Ascending aorta (tissue), 2 donors: ENCODE measurements at regions not wholly inside any gene's neighbourhood (a gene's known extent, or its start where the extent isn't known, plus 50 kb on each side); places are given as distances from the start of the nearest gene placed in this dataset.

Experiments used
- DNase-seq, 2 donors: peaks; one replicate each; pipeline ENCODE4 v3.0.0-alpha.2; 2019; ENCODE audit warnings: low spot score in 2 of 2
- H3K27ac ChIP-seq, 2 donors: fragments of 200-600 bp; sonication (generic); one replicate each; pipeline ENCODE4 v1.5.1; 2016 to 2017; ENCODE audit warnings: mild to moderate bottlenecking in 1 of 2
- H3K27me3 ChIP-seq: fragments of 200-600 bp; sonication (generic); one replicate; pipeline ENCODE4 v1.5.1; 2017
- H3K36me3 ChIP-seq, 2 donors: fragments of 200-600 bp; sonication (generic); one replicate each; pipeline ENCODE4 v1.5.1; 2016
- H3K4me1 ChIP-seq, 2 donors: fragments of 200-600 bp; sonication (generic); one replicate each; pipeline ENCODE4 v1.5.1; 2016 to 2017; ENCODE audit warnings: mild to moderate bottlenecking in 1 of 2
- H3K4me3 ChIP-seq, 2 donors: fragments of 200-600 bp; sonication (generic); one replicate each; pipeline ENCODE4 v1.5.1; 2016 to 2017; ENCODE audit warnings: mild to moderate bottlenecking in 1 of 2
- H3K9me3 ChIP-seq, 2 donors: fragments of 200-600 bp; sonication (generic); one replicate each; pipeline ENCODE4 v1.5.1; 2016
- CTCF ChIP-seq, 3 experiments: fragments of 200-600 bp in 2 of 3; fragments of 450-650 bp in 1 of 3; sonication (generic) in 2 of 3; IDR thresholded peaks; one replicate each; pipeline ENCODE4 v1.5.1; 2016 to 2019; ENCODE audit warnings: antibody characterized with exemption in 3 of 3, mild to moderate bottlenecking in 1 of 3, moderate library complexity in 1 of 3
- intact Hi-C: fragments of 100-400 bp; cut with DNase I; formaldehyde crosslinking; loops from one replicate; pipeline ENCODE4 v1.15.1; 2023

GRCh38 chr12:113601656-113602263 is 130.1 kb upstream of the LHX5 start:
- H3K27me3 ChIP-seq, result no peaks in the 10 kb centered on the region
- H3K4me1 ChIP-seq, result no peaks in the 10 kb centered on the region
- intact Hi-C loops, result no loop called here
- no peak overlapping the region for H3K4me3 ChIP-seq
- no peaks in the 10 kb centered on the region for H3K36me3 ChIP-seq
- TF ChIP-seq CTCF (IDR thresholded peaks at IDR 0.05), result no peak
- no peak overlapping the region for H3K27ac ChIP-seq
- no peak for DNase-seq
- H3K9me3 ChIP-seq, result no peaks in the 10 kb centered on the region

GRCh38 chr12:113598815-113599406 is 127.2 kb upstream of the LHX5 start:
- intact Hi-C loops, result no loop called here
- no peaks in the 10 kb centered on the region for H3K4me1 ChIP-seq

GRCh38 chr12:113594967-113595366 is 123.3 kb upstream of the LHX5 start:
- Histone ChIP-seq H3K36me3 (no peaks in the 10 kb centered on the region), H3K9me3 (no peaks in the 10 kb centered on the region), H3K4me1 (no peaks in the 10 kb centered on the region), H3K27ac (no peak overlapping the region), H3K27me3 (no peaks in the 10 kb centered on the region), H3K4me3 (no peak overlapping the region)
- intact Hi-C loops, result no loop called here
- DNase-seq, result no peak
- TF ChIP-seq CTCF (IDR thresholded peaks at IDR 0.05), result no peak

More at GRCh38 chr12:113598815-113599406, 127.2 kb upstream of the LHX5 start:
- no peaks in the 10 kb centered on the region for H3K36me3 ChIP-seq
- DNase-seq, result no peak
- no peak overlapping the region for H3K27ac ChIP-seq
- TF ChIP-seq CTCF (IDR thresholded peaks at IDR 0.05), result no peak
- H3K4me3 ChIP-seq, result no peak overlapping the region
- no peaks in the 10 kb centered on the region for H3K27me3 ChIP-seq
- no peaks in the 10 kb centered on the region for H3K9me3 ChIP-seq

- Histone ChIP-seq H3K36me3 (no peaks in the 10 kb centered on the region), H3K27ac (no peak overlapping the region), H3K4me3 (peak overlapping the region in 1 of 2 donors; percentile 12), H3K9me3 (no peaks in the 10 kb centered on the region), H3K27me3 (no peaks in the 10 kb centered on the region), H3K4me1 (no peaks in the 10 kb centered on the region)
- no peak for TF ChIP-seq CTCF (IDR thresholded peaks at IDR 0.05)
- intact Hi-C loops, result no loop called here
- DNase-seq, result no peak
Measured at GRCh38 chr12:113591480-113591974, 119.9 kb upstream of the LHX5 start.

- no peak for DNase-seq
- no peak for TF ChIP-seq CTCF (IDR thresholded peaks at IDR 0.05)
- Histone ChIP-seq H3K4me1 (no peaks in the 10 kb centered on the region), H3K4me3 (no peak overlapping the region), H3K27ac (no peak overlapping the region), H3K27me3 (no peaks in the 10 kb centered on the region), H3K9me3 (no peaks in the 10 kb centered on the region), H3K36me3 (no peaks in the 10 kb centered on the region)
- intact Hi-C loops, result no loop called here
Measured at GRCh38 chr12:113589437-113589836, 117.8 kb upstream of the LHX5 start.
